ENCODE measurements at regions not wholly inside any gene's neighbourhood (a gene's known extent, or its start where the extent isn't known, plus 50 kb on each side); places are given as distances from the start of the nearest gene placed in this dataset.

GRCh38 chr3:167094632-167095031, 285.5 kb downstream of the ZBBX start:
- Histone ChIP-seq H3K27ac (no peak overlapping the region), H3K36me3 (no peaks in the 10 kb centered on the region), H3K4me1 (no peaks in the 10 kb centered on the region), H3K27me3 (no peaks in the 10 kb centered on the region), H3K9me3 (no peaks in the 10 kb centered on the region), H3K4me3 (no peak overlapping the region)
- intact Hi-C loops (cut with DNase I), result no loop called here
- TF ChIP-seq POLR2A (IDR thresholded peaks at IDR 0.05) (no peak), POLR2AphosphoS5 (IDR thresholded peaks at IDR 0.05; ENCODE audit: insufficient read depth in 1 of 2, low read depth in 1 of 2) (no peak), CTCF (IDR thresholded peaks at IDR 0.05) (no peak)
- no peak for DNase-seq (ENCODE audit: extremely low spot score in 2 of 2)

GRCh38 chr3:167091226-167091625, 288.9 kb downstream of the ZBBX start:
- DNase-seq (ENCODE audit: extremely low spot score in 2 of 2), result no peak
- Histone ChIP-seq H3K4me3 (no peak overlapping the region), H3K4me1 (no peaks in the 10 kb centered on the region), H3K9me3 (no peaks in the 10 kb centered on the region), H3K36me3 (no peaks in the 10 kb centered on the region), H3K27ac (no peak overlapping the region), H3K27me3 (no peaks in the 10 kb centered on the region)
- intact Hi-C loops (cut with DNase I), result no loop called here
- TF ChIP-seq CTCF (IDR thresholded peaks at IDR 0.05), result no peak
- TF ChIP-seq POLR2A (IDR thresholded peaks at IDR 0.05), result no peak
- TF ChIP-seq POLR2AphosphoS5 (IDR thresholded peaks at IDR 0.05; ENCODE audit: insufficient read depth in 1 of 2, low read depth in 1 of 2), result no peak

DNA sequence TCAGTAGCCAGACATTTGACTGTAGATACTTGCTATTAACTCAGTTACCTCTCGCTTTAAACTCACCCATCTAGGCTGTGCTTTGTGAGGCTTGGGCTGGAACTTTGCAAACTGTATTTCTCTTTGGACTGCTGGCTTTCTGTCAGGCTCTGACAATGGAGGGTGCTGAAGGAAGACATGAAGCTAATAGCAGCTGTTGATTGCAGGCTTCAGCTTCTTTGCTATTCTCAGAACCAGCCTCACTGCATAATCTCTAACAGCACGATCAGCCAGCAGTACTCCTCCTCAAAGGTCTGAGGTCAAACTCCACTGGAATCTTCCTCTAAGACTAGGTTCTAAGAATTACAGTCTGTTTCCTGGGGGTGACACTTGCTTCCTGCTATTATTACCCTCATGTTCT, 295.6 kb downstream of the ZBBX start:
- Histone ChIP-seq H3K36me3 (no peaks in the 10 kb centered on the region), H3K27me3 (no peaks in the 10 kb centered on the region), H3K9me3 (no peaks in the 10 kb centered on the region), H3K27ac (no peak overlapping the region), H3K4me3 (no peak overlapping the region), H3K4me1 (no peaks in the 10 kb centered on the region)
- no peak for DNase-seq (ENCODE audit: extremely low spot score in 2 of 2)
- intact Hi-C loops (cut with DNase I), result no loop called here
- TF ChIP-seq POLR2A (IDR thresholded peaks at IDR 0.05) (no peak), POLR2AphosphoS5 (IDR thresholded peaks at IDR 0.05; ENCODE audit: insufficient read depth in 1 of 2, low read depth in 1 of 2) (no peak), CTCF (IDR thresholded peaks at IDR 0.05) (no peak)

DNA sequence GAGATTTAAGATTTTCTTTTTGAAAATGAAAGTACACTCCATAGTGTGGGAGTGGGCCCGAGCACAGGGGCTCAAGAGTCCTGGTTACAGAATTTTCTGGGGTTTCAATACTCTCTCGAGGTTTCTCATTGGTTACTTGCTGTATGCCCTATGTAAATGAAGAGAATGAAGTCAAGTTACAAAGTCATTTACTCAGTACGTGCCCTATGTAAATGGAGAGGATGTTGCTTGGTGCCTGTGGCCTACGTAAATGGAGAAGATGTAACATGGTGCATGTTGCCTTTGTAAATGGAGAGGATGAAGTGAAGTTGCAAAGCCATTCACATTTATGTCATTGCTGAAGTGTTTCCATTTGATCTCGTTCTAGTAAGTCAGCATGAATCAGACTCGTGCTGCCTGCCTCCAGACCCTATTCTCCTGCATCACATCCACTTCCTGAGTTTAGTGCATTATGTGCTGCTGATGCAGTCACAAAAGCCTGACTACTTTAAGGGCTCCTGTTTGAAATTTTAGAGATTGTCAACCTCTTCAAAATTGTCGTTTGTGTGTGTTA, 302.0 kb downstream of the ZBBX start:
- Histone ChIP-seq H3K9me3 (no peaks in the 10 kb centered on the region), H3K4me3 (no peak overlapping the region), H3K27me3 (no peaks in the 10 kb centered on the region), H3K4me1 (no peaks in the 10 kb centered on the region), H3K27ac (no peak overlapping the region), H3K36me3 (no peaks in the 10 kb centered on the region)
- intact Hi-C loops (cut with DNase I), result no loop called here
- no peak for DNase-seq (ENCODE audit: extremely low spot score in 2 of 2)
- TF ChIP-seq CTCF (IDR thresholded peaks at IDR 0.05), result no peak
- TF ChIP-seq POLR2AphosphoS5 (IDR thresholded peaks at IDR 0.05; ENCODE audit: insufficient read depth in 1 of 2, low read depth in 1 of 2), result no peak
- TF ChIP-seq POLR2A (IDR thresholded peaks at IDR 0.05), result no peak

- H3K27ac ChIP-seq, result no peak overlapping the region
- no peak for DNase-seq (ENCODE audit: extremely low spot score in 2 of 2)
- no peaks in the 10 kb centered on the region for H3K9me3 ChIP-seq
- no peaks in the 10 kb centered on the region for H3K4me1 ChIP-seq
- no peak overlapping the region for H3K4me3 ChIP-seq
- TF ChIP-seq POLR2A (IDR thresholded peaks at IDR 0.05) (no peak), POLR2AphosphoS5 (IDR thresholded peaks at IDR 0.05; ENCODE audit: insufficient read depth in 1 of 2, low read depth in 1 of 2) (no peak), CTCF (IDR thresholded peaks at IDR 0.05) (no peak)
- intact Hi-C loops (cut with DNase I), result no loop called here
- H3K27me3 ChIP-seq, result no peaks in the 10 kb centered on the region
- H3K36me3 ChIP-seq, result no peaks in the 10 kb centered on the region
Measured at GRCh38 chr3:167067787-167068161, 312.3 kb downstream of the ZBBX start.

All from vagina (tissue), 2 donors.